C4-2B (cell line): ENCODE measurements at regions not wholly inside any gene's neighbourhood (a gene's known extent, or its start where the extent isn't known, plus 50 kb on each side); places are given as distances from the start of the nearest gene placed in this dataset.

Experiments
- ZFX ChIP-seq: fragments of 450-650 bp; IDR thresholded peaks from 2 replicates; pipeline ENCODE4 v1.6.1; 2017
- TF ChIP-seq, protein P1 (sequence below): fragments of 450-650 bp; conservative IDR thresholded peaks from 2 replicates; pipeline ENCODE4 v1.5.1; 2017; ENCODE audit warnings: mild to moderate bottlenecking

DNA sequence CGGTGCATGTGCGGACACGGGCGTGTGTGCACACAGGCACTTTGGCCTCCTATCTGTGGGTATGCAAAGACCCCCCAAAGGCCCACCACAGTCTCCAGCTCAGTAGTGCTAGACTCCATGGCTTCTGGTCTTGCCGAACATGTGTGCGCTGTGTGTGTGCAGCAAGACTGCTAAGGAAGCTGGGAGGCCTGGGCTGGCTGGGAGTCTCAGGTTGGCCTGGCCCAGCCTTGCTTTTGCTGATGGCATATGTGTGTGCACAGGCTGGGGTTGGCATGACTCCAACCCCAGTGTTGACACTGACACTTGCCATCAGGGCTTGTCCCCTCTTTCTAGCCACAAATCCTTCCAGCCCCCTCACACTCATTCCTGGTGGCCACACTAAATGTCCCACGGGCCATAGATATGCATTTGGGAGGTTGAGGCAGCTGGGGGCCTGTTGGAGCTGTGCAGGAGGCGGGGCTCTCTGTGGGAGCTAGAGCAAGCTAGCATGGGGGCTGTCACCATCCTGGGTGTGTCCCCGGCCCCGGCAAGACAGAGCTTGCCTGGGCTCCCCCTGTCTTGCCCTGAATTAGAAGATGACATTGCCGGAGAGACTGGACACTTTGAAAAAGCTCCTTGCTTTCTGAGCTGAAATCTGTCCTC is 60.9 kb upstream of the NECTIN1 start:
- TF ChIP-seq, protein P1, sequence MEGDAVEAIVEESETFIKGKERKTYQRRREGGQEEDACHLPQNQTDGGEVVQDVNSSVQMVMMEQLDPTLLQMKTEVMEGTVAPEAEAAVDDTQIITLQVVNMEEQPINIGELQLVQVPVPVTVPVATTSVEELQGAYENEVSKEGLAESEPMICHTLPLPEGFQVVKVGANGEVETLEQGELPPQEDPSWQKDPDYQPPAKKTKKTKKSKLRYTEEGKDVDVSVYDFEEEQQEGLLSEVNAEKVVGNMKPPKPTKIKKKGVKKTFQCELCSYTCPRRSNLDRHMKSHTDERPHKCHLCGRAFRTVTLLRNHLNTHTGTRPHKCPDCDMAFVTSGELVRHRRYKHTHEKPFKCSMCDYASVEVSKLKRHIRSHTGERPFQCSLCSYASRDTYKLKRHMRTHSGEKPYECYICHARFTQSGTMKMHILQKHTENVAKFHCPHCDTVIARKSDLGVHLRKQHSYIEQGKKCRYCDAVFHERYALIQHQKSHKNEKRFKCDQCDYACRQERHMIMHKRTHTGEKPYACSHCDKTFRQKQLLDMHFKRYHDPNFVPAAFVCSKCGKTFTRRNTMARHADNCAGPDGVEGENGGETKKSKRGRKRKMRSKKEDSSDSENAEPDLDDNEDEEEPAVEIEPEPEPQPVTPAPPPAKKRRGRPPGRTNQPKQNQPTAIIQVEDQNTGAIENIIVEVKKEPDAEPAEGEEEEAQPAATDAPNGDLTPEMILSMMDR: no peak
- no peak for TF ChIP-seq ZFX
